PC-3 (cell line): ENCODE measurements at regions not wholly inside any gene's neighbourhood (a gene's known extent, or its start where the extent isn't known, plus 50 kb on each side); places are given as distances from the start of the nearest gene placed in this dataset.

Experiments
- CTCF ChIP-seq: fragments of 300-600 bp; sonication (generic); conservative IDR thresholded peaks from 2 replicates; pipeline ENCODE4 v1.5.1; 2017; ENCODE audit warnings: antibody characterized with exemption, low read depth, mild to moderate bottlenecking, low read length
- EZH2phosphoT487 ChIP-seq: fragments of 300-600 bp; sonication (generic); IDR thresholded peaks from 2 replicates; pipeline ENCODE4 v1.6.1; 2018; ENCODE audit warnings: mild to moderate bottlenecking, antibody characterized with exemption, low read length, borderline replicate concordance

- TF ChIP-seq CTCF (no peak), EZH2phosphoT487 (no peak)
Observed at GRCh38 chr6:167211295-167211648, 53.5 kb upstream of the GPR31 start.
